Stimulated activated CD4-positive, alpha-beta T cell treated with anti-CD3 and anti-CD28 coated beads, TNF-alpha, amount 100 ng/mL, for 4 hours (primary cell): ENCODE measurements at regions not wholly inside any gene's neighbourhood (a gene's known extent, or its start where the extent isn't known, plus 50 kb on each side); places are given as distances from the start of the nearest gene placed in this dataset.
"Not testable (repeated sequence)": the region's sequence is repeated elsewhere in the genome, so short reads cannot be mapped to it uniquely, and the experiment has no call there.

Source experiments
- DNase-seq, 3 experiments: peaks; one replicate each; pipeline ENCODE4 v3.0.0-alpha.2; 2020; ENCODE audit warnings: low read depth in 3 of 3

- DNase-seq: no peak
These were observed 467.7 kb upstream of the MEF2C start for GRCh38 chr5:89350684-89351083.

DNA sequence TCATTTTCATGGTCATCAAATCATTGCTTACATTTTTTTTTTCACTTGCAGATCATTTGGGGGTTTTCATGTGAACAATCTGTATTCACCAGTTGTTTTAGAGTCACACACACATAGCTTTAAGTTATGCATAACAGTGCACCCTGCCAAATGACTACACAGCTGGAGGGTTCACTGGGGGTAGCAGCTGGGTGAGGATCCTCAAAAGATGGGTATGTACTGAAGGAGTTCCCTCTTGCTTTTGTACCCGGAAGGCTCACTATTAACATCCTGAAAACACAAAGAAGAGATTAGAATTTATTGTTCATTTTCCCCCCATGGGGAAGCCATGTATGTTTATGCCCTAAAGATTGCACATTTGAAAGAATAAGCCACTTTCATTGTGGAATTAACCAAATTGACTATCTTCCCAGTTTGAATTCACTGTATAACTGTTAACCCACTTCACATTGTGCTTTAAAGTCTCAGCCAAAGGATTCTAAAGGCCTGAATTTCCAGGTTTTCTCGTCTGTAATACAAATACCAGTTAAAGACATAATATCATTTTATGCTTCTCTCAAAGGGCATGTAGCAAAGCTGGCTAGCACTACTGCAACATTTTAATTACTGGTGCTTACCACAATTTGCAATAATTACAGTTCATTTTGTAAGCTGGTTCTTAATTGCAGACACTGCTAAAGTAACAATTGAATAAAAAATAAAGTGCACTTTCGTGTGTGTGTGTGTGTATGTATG, 466.4 kb upstream of the MEF2C start:
- DNase-seq: no peak

- no peak for DNase-seq
These were observed 463.6 kb upstream of the MEF2C start for GRCh38 chr5:89346573-89346972.

GRCh38 chr5:89343666-89344065, 460.7 kb upstream of the MEF2C start:
- DNase-seq: no peak

DNA sequence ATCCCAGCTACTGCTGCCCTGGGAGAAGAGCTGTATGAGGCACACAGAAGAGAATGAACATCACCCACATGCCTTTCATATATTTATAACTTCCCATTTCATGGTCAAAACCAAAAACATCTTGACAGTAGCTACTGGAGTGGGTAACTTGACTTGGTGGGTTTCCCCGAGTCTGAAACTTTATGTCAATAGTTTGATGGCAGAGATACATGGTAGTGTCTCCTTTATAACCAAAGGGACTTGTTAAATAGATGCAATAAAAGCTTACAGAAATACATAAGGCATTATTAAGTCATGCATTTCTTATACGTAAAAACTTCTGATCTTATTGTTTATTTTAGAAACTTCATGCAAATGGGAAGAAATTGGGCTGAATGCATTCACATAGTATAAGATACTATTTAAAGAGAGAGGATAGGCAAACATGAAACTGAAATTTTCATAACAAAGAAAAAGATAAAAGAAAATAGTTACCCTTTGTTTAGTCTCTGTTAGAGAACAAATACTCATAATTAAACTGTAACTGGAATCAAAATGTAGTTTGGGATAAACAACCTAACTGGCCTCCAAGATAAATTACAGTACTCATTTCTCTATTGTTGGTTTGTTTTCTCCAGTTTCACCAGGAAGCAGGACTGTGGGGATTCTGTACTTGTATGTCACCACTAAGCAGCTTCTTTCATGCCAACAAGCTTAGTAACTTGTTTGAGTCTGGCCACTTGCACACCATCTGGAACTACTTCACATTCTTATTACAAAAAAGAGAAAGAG, 459.3 kb upstream of the MEF2C start:
- DNase-seq: no peak

DNA sequence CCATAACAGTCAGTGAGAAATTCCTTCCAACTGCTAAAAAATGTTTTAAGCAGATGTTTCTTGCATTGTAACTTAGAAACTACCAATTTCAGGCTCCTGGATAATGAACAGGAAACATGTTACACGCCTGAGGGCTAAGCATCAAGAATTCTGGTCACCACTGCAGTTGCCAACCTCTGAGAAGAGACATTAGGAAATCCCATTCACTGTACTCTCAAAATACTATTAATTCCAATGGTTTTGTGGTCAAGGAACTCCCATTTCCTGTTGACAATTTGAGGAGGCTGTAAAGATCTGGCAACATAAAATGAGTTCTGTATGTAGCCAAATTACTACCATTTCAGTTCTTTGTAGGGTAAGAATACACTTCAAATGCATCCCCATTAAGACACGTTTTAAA, 456.0 kb upstream of the MEF2C start:
- DNase-seq: no peak

DNA sequence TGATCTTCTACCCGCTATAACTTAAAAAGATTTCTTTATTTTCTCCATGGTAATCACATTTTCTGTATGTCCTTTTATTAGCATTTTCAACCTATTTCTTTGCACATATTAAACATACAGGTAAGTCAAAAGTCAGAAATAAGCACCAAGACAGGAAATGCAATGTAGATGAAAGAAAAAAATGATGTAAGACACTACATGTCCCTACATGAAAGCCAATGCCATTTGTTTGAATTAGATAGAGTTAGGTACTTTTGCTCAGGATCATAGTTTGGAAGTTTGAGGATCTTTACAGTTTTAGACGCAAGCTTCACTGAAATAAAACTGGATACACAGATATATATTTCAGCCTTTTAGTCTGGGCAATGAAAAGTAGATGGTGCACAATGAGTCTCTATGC, 453.1 kb upstream of the MEF2C start:
- DNase-seq: no peak

DNA sequence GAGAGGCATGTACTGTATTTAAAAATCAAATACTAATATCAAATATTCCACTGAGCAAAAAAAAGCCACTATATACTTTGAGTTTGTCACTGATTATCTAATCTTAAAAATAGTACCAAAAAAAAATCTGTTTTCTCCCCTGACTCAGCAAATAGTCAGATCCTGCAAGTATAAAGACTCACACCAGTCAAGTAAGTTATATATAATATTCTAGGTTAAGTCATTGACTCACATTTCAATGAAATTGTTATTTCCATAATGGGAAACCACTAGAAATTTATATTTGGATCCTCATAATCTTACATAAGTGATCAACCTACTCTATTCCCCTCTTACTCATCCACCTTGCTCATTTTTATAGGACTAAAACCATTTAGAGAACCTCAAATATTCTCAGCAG, 447.2 kb upstream of the MEF2C start:
- no peak for DNase-seq

- DNase-seq: no peak
These were observed 444.6 kb upstream of the MEF2C start for GRCh38 chr5:89327608-89328007.

DNA sequence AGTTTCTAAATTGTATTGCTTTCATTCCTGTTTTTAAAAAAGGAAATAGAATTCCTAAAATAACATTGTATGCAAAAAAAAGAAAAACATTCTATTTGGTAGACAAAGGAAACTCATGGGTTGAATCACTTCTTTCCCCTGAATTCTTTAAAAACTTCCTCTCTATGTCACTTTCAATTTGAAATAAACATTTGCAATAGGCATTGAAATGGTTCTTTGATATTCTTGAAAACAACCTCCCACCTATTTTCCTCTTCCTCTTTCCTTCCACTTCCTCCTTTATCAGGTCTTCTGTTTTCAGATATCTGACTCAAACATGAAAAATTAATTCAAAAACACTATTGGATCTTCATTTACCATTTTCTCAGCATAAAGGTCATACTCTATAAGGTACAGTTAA, 442.0 kb upstream of the MEF2C start:
- no peak for DNase-seq

GRCh38 chr5:89320421-89321277, 437.7 kb upstream of the MEF2C start:
- no peak for DNase-seq

DNA sequence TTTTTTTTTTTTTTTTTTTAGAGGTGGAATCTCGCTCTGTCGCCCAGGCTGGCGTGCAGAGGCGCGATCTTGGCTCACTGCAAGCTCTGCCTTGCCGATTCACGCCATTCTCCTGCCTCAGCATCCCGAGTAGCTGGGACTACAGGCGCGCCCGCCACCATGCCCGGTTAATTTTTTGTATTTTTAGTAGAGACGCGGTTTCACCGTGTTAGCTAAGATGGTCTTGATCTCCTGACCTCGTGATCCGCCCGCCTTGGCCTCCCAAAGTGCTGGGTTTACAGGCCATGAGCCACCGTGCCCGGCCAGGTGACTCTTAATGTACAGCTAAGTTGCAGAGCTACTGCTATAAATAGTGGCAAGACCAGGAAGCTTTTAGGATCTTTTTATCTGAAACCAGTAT, 434.9 kb upstream of the MEF2C start:
- DNase-seq: not testable (repeated sequence)

DNA sequence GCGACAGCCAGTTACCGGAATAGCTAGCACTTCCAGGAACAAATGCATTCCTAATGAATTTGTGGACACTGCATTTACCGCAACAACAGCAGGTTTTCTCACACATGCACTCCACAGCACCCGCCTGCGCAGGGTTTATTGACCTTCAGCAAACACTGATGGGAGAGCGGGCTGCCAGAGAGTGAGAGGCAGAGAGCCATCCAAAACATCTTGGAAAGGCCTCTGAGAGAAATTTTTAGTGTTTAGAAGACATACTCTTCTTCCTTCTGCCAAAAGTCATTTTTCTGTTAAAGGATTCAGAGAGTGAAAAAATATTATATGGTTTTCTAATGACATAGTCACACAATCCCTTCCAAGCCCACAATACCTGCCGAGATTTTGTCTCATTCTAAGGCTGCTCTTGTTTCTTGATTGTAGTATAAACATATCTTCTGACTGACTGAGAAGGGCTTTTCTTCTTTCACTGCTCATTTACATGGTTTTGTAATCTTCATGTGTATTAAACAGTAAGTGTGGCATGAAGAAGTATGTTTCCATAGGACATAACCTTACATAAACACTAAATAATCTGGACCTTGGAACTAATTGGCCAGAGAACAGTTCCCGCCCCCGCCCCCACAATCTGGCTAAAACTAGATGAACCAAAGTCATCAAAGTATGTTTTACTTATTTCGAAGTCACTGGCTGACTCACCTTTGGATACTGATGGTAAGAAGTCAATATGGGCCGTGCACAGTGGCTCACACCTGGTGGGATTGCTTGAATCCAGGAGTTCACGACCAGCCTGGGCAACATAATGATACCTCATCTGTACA, 432.5 kb upstream of the MEF2C start:
- no peak for DNase-seq

- no peak for DNase-seq
These were observed 431.0 kb upstream of the MEF2C start for GRCh38 chr5:89313804-89314588.

GRCh38 chr5:89313044-89313443, 430.1 kb upstream of the MEF2C start:
- DNase-seq: no peak

- DNase-seq: no peak
These were observed 426.3 kb upstream of the MEF2C start for GRCh38 chr5:89309268-89309667.

DNA sequence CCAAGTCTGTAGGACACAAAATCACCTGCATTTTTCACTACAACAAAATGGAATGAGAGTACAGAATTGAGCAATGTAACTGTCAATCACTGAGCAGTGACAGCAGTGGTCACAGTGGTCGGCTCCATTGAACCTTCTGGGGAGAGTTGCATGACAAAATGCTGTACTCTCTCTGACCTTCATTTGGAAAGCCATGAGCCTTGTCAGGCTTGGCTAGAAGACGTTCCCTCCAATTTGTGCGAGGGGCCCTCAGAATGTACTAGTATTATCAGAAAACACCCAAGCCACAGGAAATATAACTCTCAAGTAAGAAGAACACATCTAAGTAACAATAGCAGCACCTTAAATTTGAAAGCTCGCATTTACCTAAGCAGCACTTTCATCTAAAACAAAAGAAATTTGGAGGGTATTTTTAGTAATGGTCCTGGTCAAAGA, 425.6 kb upstream of the MEF2C start:
- no peak for DNase-seq

- no peak for DNase-seq
These were observed 425.0 kb upstream of the MEF2C start for GRCh38 chr5:89307972-89308371.

DNA sequence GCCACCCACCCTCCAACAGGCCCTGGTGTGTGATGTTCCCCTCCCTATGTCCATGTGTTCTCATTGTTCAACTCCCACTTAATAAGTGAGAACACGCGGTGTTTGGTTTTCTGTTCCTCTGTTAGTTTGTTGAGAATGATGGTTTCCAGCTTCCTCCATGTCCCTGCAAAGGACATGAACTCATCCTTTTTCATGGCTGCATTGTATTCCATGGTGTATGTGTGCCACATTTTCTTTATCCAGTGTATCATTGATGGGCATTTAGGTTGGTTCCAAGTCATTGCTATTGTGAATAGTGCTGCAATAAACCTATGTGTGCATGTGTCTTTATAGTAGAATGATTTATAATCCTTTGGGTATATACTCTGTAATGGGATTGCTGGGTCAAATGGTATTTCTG, 424.2 kb upstream of the MEF2C start:
- not testable (repeated sequence) for DNase-seq

DNA sequence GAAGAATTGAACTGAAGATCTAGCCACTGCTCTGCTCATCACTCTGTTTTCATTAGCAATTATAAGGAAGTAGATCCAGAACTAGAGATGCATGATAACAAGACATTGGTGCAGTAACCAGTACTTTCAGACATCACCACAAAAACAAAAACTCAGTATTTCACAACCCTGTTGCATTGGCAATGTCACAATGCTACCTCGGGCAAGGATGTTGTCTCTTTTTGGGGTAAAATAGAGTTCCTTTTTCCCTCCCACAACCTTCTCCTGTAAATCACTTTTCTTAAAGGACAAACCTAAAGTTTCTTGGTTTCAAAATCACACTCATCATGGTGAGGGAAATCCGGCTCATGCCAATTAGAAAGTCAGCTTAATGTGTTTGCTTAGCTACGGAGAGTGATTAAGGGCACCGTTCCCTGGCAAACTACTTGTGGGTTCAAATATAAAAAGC, 420.1 kb upstream of the MEF2C start:
- DNase-seq: no peak
